Neural cell (in vitro differentiated cells): ENCODE measurements at regions not wholly inside any gene's neighbourhood (a gene's known extent, or its start where the extent isn't known, plus 50 kb on each side); places are given as distances from the start of the nearest gene placed in this dataset.

Experiments used
- H2AFZ ChIP-seq: fragments of 200-600, 300-800 bp; sonication (generic), shearing (Covaris generic); 2 replicates; pipeline ENCODE4 v1.6.0; 2014; ENCODE audit warnings: low read depth, mild to moderate bottlenecking, antibody characterized with exemption, low read length, moderate library complexity
- H3F3A ChIP-seq: fragments of 200-600 bp; shearing (Covaris generic); 2 replicates; pipeline ENCODE4 v1.6.1; 2016; ENCODE audit warnings: mild to moderate bottlenecking, moderate library complexity, mixed read lengths, antibody characterized with exemption, low read length; ENCODE audit not compliant: insufficient read depth, poor library complexity, severe bottlenecking
- H3K27ac ChIP-seq: fragments of 200-600, 300-800 bp; sonication (generic), shearing (Covaris generic); 2 replicates; pipeline ENCODE4 v1.5.1; 2014; ENCODE audit warnings: mild to moderate bottlenecking, low read length, moderate library complexity
- H3K27me3 ChIP-seq: fragments of 300-800, 200-600 bp; sonication (generic), shearing (Covaris generic); 2 replicates; pipeline ENCODE4 v1.6.0; 2014; ENCODE audit warnings: mild to moderate bottlenecking, low read depth, low read length, moderate library complexity; ENCODE audit not compliant: insufficient read depth
- H3K36me3 ChIP-seq: fragments of 300-800, 200-600 bp; sonication (generic), shearing (Covaris generic); 2 replicates; pipeline ENCODE4 v1.5.1; 2014; ENCODE audit warnings: mild to moderate bottlenecking, antibody characterized with exemption, low read length, moderate library complexity; ENCODE audit not compliant: insufficient read depth
- H3K4me2 ChIP-seq: fragments of 300-800, 200-600 bp; sonication (generic), shearing (Covaris generic); 2 replicates; pipeline ENCODE4 v1.6.0; 2014; ENCODE audit warnings: mild to moderate bottlenecking, low read length
- H3K4me3 ChIP-seq: fragments of 300-800, 200-600 bp; sonication (generic), shearing (Covaris generic); 2 replicates; pipeline ENCODE4 v1.5.1; 2014; ENCODE audit warnings: mild to moderate bottlenecking, low read length, moderate library complexity
- H3K79me2 ChIP-seq: fragments of 200-600 bp; shearing (Covaris generic); replicated peaks from 2 replicates; pipeline ENCODE4 v1.6.0; 2014; ENCODE audit warnings: mild to moderate bottlenecking, low read length, moderate library complexity; ENCODE audit not compliant: insufficient read depth
- H3K9ac ChIP-seq: fragments of 300-800, 200-600 bp; sonication (generic), shearing (Covaris generic); 2 replicates; pipeline ENCODE4 v1.6.1; 2016; ENCODE audit warnings: mild to moderate bottlenecking, low read length, mixed read lengths
- H3K9me2 ChIP-seq: fragments of 200-600 bp; shearing (Covaris generic); 2 replicates; pipeline ENCODE4 v1.6.1; 2016; ENCODE audit warnings: mild to moderate bottlenecking, low read length, mixed read lengths; ENCODE audit not compliant: insufficient read depth
- H3K9me3 ChIP-seq: fragments of 200-600, 300-800 bp; sonication (generic), shearing (Covaris generic); 2 replicates; pipeline ENCODE4 v1.6.1; 2016; ENCODE audit warnings: mild to moderate bottlenecking, mixed run types, low read length, moderate library complexity, mixed read lengths
- H4K20me1 ChIP-seq: fragments of 200-600 bp; shearing (Covaris generic); 2 replicates; pipeline ENCODE4 v1.6.1; 2016; ENCODE audit warnings: mild to moderate bottlenecking, mixed run types; ENCODE audit not compliant: insufficient read depth
- EP300 ChIP-seq: fragments of 450-650 bp; conservative IDR thresholded peaks from 2 replicates; pipeline ENCODE4 v1.6.1; 2014; ENCODE audit warnings: antibody characterized with exemption, mild to moderate bottlenecking, moderate library complexity; ENCODE audit not compliant: poor library complexity, severe bottlenecking
- EZH2 ChIP-seq: fragments of 200-600, 300-800 bp; shearing (Covaris generic), sonication (generic); IDR thresholded peaks from 2 replicates; pipeline ENCODE4 v1.6.1; 2014; ENCODE audit warnings: antibody characterized with exemption, low read length, borderline replicate concordance, mild to moderate bottlenecking; ENCODE audit not compliant: insufficient read depth, poor library complexity, severe bottlenecking
- MXI1 ChIP-seq: fragments of 450-650 bp; conservative IDR thresholded peaks from 2 replicates; pipeline ENCODE4 v1.6.1; 2014; ENCODE audit warnings: antibody characterized with exemption, mild to moderate bottlenecking; ENCODE audit not compliant: poor library complexity, severe bottlenecking
- POLR2AphosphoS5 ChIP-seq: IDR thresholded peaks from 2 replicates; pipeline ENCODE4 v1.6.1; 2012
- RAD21 ChIP-seq: fragments of 450-650 bp; conservative IDR thresholded peaks from 2 replicates; pipeline ENCODE4 v1.6.1; 2014; ENCODE audit warnings: antibody characterized with exemption, mild to moderate bottlenecking, moderate library complexity
- SMC3 ChIP-seq: fragments of 450-650 bp; conservative IDR thresholded peaks from 2 replicates; pipeline ENCODE4 v1.6.1; 2014; ENCODE audit warnings: antibody characterized with exemption, mild to moderate bottlenecking, moderate library complexity; ENCODE audit not compliant: poor library complexity
- TAF1 ChIP-seq: IDR thresholded peaks from 2 replicates; pipeline ENCODE4 v1.6.1; 2012; ENCODE audit warnings: low read depth
- TF ChIP-seq, protein P1 (sequence below): fragments of 450-650 bp; IDR thresholded peaks from 2 replicates; pipeline ENCODE4 v1.5.1; 2014; ENCODE audit warnings: antibody characterized with exemption, mild to moderate bottlenecking, moderate library complexity; ENCODE audit not compliant: poor library complexity, severe bottlenecking
- TF ChIP-seq, protein P2 (sequence below): IDR thresholded peaks from 2 replicates; pipeline ENCODE4 v1.6.1; 2012; ENCODE audit warnings: borderline replicate concordance

DNA sequence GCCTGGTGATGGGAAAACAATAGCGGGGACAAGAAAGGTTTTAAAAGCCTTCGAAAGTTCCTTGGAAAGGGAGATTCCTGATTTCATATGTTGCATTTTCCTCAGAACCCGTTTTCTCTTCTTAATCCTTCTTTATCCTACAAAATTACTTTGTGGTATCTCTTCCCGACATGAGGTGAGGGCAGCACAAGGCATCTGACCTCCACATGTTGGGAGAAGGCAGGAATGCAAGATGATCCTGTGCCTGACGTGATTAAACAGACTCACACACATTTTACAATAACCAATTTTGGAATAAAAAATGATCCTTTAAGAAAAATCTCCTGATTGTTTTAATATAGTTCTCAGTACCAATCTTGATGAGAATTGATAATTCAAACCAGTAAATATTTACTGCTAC, 153.3 kb upstream of the MKLN1 start:
- H3F3A ChIP-seq: no peaks in the 10 kb centered on the region
- H3K27ac ChIP-seq: no peak overlapping the region
- no peak for TF ChIP-seq SMC3
- TF ChIP-seq, protein P1, sequence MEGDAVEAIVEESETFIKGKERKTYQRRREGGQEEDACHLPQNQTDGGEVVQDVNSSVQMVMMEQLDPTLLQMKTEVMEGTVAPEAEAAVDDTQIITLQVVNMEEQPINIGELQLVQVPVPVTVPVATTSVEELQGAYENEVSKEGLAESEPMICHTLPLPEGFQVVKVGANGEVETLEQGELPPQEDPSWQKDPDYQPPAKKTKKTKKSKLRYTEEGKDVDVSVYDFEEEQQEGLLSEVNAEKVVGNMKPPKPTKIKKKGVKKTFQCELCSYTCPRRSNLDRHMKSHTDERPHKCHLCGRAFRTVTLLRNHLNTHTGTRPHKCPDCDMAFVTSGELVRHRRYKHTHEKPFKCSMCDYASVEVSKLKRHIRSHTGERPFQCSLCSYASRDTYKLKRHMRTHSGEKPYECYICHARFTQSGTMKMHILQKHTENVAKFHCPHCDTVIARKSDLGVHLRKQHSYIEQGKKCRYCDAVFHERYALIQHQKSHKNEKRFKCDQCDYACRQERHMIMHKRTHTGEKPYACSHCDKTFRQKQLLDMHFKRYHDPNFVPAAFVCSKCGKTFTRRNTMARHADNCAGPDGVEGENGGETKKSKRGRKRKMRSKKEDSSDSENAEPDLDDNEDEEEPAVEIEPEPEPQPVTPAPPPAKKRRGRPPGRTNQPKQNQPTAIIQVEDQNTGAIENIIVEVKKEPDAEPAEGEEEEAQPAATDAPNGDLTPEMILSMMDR: no peak
- no peak for TF ChIP-seq TAF1
- TF ChIP-seq, protein P2, sequence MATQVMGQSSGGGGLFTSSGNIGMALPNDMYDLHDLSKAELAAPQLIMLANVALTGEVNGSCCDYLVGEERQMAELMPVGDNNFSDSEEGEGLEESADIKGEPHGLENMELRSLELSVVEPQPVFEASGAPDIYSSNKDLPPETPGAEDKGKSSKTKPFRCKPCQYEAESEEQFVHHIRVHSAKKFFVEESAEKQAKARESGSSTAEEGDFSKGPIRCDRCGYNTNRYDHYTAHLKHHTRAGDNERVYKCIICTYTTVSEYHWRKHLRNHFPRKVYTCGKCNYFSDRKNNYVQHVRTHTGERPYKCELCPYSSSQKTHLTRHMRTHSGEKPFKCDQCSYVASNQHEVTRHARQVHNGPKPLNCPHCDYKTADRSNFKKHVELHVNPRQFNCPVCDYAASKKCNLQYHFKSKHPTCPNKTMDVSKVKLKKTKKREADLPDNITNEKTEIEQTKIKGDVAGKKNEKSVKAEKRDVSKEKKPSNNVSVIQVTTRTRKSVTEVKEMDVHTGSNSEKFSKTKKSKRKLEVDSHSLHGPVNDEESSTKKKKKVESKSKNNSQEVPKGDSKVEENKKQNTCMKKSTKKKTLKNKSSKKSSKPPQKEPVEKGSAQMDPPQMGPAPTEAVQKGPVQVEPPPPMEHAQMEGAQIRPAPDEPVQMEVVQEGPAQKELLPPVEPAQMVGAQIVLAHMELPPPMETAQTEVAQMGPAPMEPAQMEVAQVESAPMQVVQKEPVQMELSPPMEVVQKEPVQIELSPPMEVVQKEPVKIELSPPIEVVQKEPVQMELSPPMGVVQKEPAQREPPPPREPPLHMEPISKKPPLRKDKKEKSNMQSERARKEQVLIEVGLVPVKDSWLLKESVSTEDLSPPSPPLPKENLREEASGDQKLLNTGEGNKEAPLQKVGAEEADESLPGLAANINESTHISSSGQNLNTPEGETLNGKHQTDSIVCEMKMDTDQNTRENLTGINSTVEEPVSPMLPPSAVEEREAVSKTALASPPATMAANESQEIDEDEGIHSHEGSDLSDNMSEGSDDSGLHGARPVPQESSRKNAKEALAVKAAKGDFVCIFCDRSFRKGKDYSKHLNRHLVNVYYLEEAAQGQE: no peak
- TF ChIP-seq RAD21: no peak
- TF ChIP-seq MXI1: no peak
- no peak for TF ChIP-seq POLR2AphosphoS5
- no peak for TF ChIP-seq EZH2
- TF ChIP-seq EP300: no peak
- no peaks in the 10 kb centered on the region for H3K9me2 ChIP-seq
- no peak overlapping the region for H3K4me3 ChIP-seq
- H4K20me1 ChIP-seq: no peaks in the 10 kb centered on the region
- no peak overlapping the region for H3K4me2 ChIP-seq
- H3K79me2 ChIP-seq: no peaks in the 10 kb centered on the region
- H3K36me3 ChIP-seq: no peaks in the 10 kb centered on the region
- no peak overlapping the region for H3K9ac ChIP-seq
- no peaks in the 10 kb centered on the region for H3K27me3 ChIP-seq
- H2AFZ ChIP-seq: no peak overlapping the region
- H3K9me3 ChIP-seq: no peaks in the 10 kb centered on the region

DNA sequence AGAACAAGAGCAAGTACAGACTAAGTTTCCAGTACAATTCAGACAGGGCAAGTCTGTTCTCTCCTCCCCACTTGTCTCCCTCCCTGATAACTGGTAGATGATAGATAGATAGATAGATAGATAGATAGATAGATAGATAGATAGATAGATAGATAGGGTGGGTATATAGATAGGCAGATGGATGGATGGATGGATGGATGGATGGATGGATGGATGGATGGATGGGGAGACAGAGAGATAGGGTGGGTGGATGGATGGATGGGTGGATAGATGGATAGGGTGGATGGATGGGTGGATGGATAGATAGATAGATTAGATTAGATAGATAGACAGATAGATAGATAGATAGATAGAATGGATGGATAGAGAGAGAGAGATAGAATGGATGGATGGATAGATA, 152.8 kb upstream of the MKLN1 start:
- Histone ChIP-seq H3K27ac (no peak overlapping the region), H3F3A (no peaks in the 10 kb centered on the region), H3K79me2 (no peaks in the 10 kb centered on the region), H4K20me1 (no peaks in the 10 kb centered on the region), H3K9me2 (no peaks in the 10 kb centered on the region), H3K9ac (no peak overlapping the region), H2AFZ (no peak overlapping the region), H3K4me3 (no peak overlapping the region), H3K36me3 (no peaks in the 10 kb centered on the region), H3K27me3 (no peaks in the 10 kb centered on the region), H3K4me2 (no peak overlapping the region), H3K9me3 (no peaks in the 10 kb centered on the region)
- TF ChIP-seq TAF1: no peak
- TF ChIP-seq POLR2AphosphoS5: no peak
- TF ChIP-seq MXI1: no peak
- TF ChIP-seq, protein P1: no peak
- TF ChIP-seq EZH2: no peak
- TF ChIP-seq EP300: no peak
- TF ChIP-seq RAD21: no peak
- TF ChIP-seq, protein P2: no peak
- TF ChIP-seq SMC3: no peak
